SK-N-SH (cell line): ENCODE measurements at regions not wholly inside any gene's neighbourhood (a gene's known extent, or its start where the extent isn't known, plus 50 kb on each side); places are given as distances from the start of the nearest gene placed in this dataset.

Experiments used
- CTCF ChIA-PET: fragments of 300-600, 350-600 bp; formaldehyde crosslinking; extraction: SDS; loops from one replicate; lab custom pipeline; 2021; lab: Yijun Ruan, JAX
- POLR2A ChIA-PET: fragments of 350-600 bp; sonication (Branson Sonifier 250); formaldehyde crosslinking; extraction: SDS; loops from one replicate; lab custom pipeline; 2020; ENCODE audit warnings: antibody characterized with exemption, inconsistent platforms; lab: Yijun Ruan, JAX
- DNase-seq: peaks from one replicate; pipeline ENCODE4 v3.0.0; 2012
- H2AFZ ChIP-seq: fragments of 200-600 bp; sonication (generic); 2 replicates; pipeline ENCODE4 v1.8.1; 2016; ENCODE audit warnings: antibody characterized with exemption, mild to moderate bottlenecking, low read depth
- H3F3A ChIP-seq: fragments of 200-600 bp; sonication (generic); replicated peaks from 2 replicates; pipeline ENCODE3; 2016; ENCODE audit warnings: antibody characterized with exemption, mild to moderate bottlenecking; ENCODE audit not compliant: insufficient read depth
- H3K27ac ChIP-seq, 2 experiments: fragments of 200-500 bp in 1 of 2; fragments of 200-600 bp in 1 of 2; sonication (Bioruptor generic) in 1 of 2; sonication (generic), shearing (Covaris generic) in 1 of 2; 2 replicates each; pipeline versions ENCODE4 v1.5.1 to v1.6.1; 2014 to 2016; ENCODE audit warnings: low read depth in 2 of 2, inconsistent platforms in 1 of 2, low read length in 1 of 2, mild to moderate bottlenecking in 1 of 2, mixed read lengths in 1 of 2
- H3K27me3 ChIP-seq: fragments of 200-600 bp; sonication (generic), shearing (Covaris generic); 2 replicates; pipeline ENCODE4 v1.6.1; 2016; ENCODE audit warnings: mixed run types; ENCODE audit not compliant: insufficient read depth
- H3K36me3 ChIP-seq, 2 experiments: fragments of 200-500 bp in 1 of 2; fragments of 200-600 bp in 1 of 2; sonication (Bioruptor generic) in 1 of 2; sonication (generic) in 1 of 2; replicated peaks in 1 of 2; 2 replicates each; pipeline versions ENCODE3 to v1.5.1; 2014 to 2016; ENCODE audit warnings: low read length in 1 of 2, mild to moderate bottlenecking in 1 of 2; ENCODE audit not compliant: insufficient read depth in 2 of 2, control insufficient read depth in 1 of 2
- H3K4me1 ChIP-seq, 2 experiments: fragments of 200-500 bp in 1 of 2; fragments of 200-600 bp in 1 of 2; sonication (Bioruptor generic) in 1 of 2; sonication (generic), shearing (Covaris generic) in 1 of 2; 2 replicates each; pipeline versions ENCODE4 v1.5.1 to v1.6.1; 2014 to 2016; ENCODE audit warnings: low read depth in 1 of 2, low read length in 1 of 2, mixed run types in 1 of 2; ENCODE audit not compliant: insufficient read depth in 2 of 2, control insufficient read depth in 1 of 2
- H3K4me2 ChIP-seq: fragments of 200-600 bp; sonication (generic), shearing (Covaris generic); 2 replicates; pipeline ENCODE4 v1.6.1; 2017; ENCODE audit warnings: mixed run types
- H3K4me3 ChIP-seq, 2 experiments: fragments of 200-500 bp in 1 of 2; fragments of 200-600 bp in 1 of 2; sonication (Bioruptor generic) in 1 of 2; sonication (generic), shearing (Covaris generic) in 1 of 2; 2 replicates each; pipeline versions ENCODE4 v1.5.1 to v1.8.1; 2014 to 2016; ENCODE audit warnings: low read depth in 2 of 2, inconsistent platforms in 1 of 2, low read length in 1 of 2, mild to moderate bottlenecking in 1 of 2, mixed read lengths in 1 of 2, moderate library complexity in 1 of 2
- H3K79me2 ChIP-seq: fragments of 200-600 bp; sonication (generic); 2 replicates; pipeline ENCODE4 v1.8.1; 2017; ENCODE audit warnings: mild to moderate bottlenecking; ENCODE audit not compliant: insufficient read depth
- H3K9ac ChIP-seq: fragments of 200-600 bp; sonication (generic); 2 replicates; pipeline ENCODE4 v1.6.1; 2017; ENCODE audit warnings: mixed run types
- H3K9me2 ChIP-seq: fragments of 200-600 bp; sonication (generic); 2 replicates; pipeline ENCODE4 v1.6.1; 2017; ENCODE audit warnings: mixed run types
- H3K9me3 ChIP-seq: fragments of 200-600 bp; sonication (generic); 2 replicates; pipeline ENCODE4 v1.6.1; 2017; ENCODE audit warnings: mixed run types, mild to moderate bottlenecking, moderate library complexity
- H4K20me1 ChIP-seq: fragments of 200-600 bp; sonication (generic); 2 replicates; pipeline ENCODE4 v1.6.1; 2017; ENCODE audit warnings: mild to moderate bottlenecking, mixed run types; ENCODE audit not compliant: insufficient read depth
- EP300 ChIP-seq, 2 experiments: IDR thresholded peaks; 2 replicates each; pipeline versions ENCODE4 v1.4.0 to v1.6.1; 2012; ENCODE audit warnings: borderline replicate concordance in 1 of 2, low read depth in 1 of 2, low read length in 1 of 2
- EZH2phosphoT487 ChIP-seq: fragments of 200-600 bp; sonication (generic); IDR thresholded peaks from 2 replicates; pipeline ENCODE4 v1.6.1; 2017; ENCODE audit warnings: low read depth, mixed run types, mild to moderate bottlenecking, antibody characterized with exemption, moderate library complexity, borderline replicate concordance
- FOSL2 ChIP-seq: IDR thresholded peaks from 2 replicates; pipeline ENCODE4 v1.4.0; 2012; ENCODE audit warnings: low read depth, mild to moderate bottlenecking, moderate library complexity, borderline replicate concordance
- GATA2 ChIP-seq: sonication (generic); formaldehyde crosslinking; IDR thresholded peaks from 2 replicates; pipeline ENCODE4 v1.5.0; 2020; ENCODE audit warnings: mild to moderate bottlenecking, missing genetic modification reagents
- JUND ChIP-seq: IDR thresholded peaks from 2 replicates; pipeline ENCODE4 v1.4.0; 2012
- MXI1 ChIP-seq: IDR thresholded peaks from 2 replicates; pipeline ENCODE4 v1.6.1; 2012; ENCODE audit warnings: mild to moderate bottlenecking, low read depth, low read length, improper control_type of control experiment
- NFIC ChIP-seq: IDR thresholded peaks from 2 replicates; pipeline ENCODE4 v1.4.0; 2012; ENCODE audit warnings: borderline replicate concordance
- RCOR1 ChIP-seq: fragments of 150-350 bp; IDR thresholded peaks from 2 replicates; pipeline ENCODE4 v1.6.1; 2017; ENCODE audit warnings: antibody characterized with exemption, low read length
- TAF1 ChIP-seq: IDR thresholded peaks from 2 replicates; pipeline ENCODE4 v1.6.1; 2012; ENCODE audit warnings: low read depth, mild to moderate bottlenecking, low read length, moderate library complexity, borderline replicate concordance
- TEAD4 ChIP-seq: IDR thresholded peaks from 2 replicates; pipeline ENCODE4 v1.4.0; 2012; ENCODE audit warnings: mild to moderate bottlenecking, borderline replicate concordance; ENCODE audit not compliant: insufficient read depth
- WGBS: methylation state at CpG from one replicate; pipeline ENCODE4 v1.1.6; 2017; ENCODE audit warnings: low lambda C conversion rate; 5-methylcytosine and 5-hydroxymethylcytosine counted together
- TF ChIP-seq, protein P1 (sequence below): IDR thresholded peaks from 2 replicates; pipeline ENCODE4 v1.6.1; 2012; ENCODE audit warnings: mild to moderate bottlenecking, low read depth, low read length, moderate library complexity

GRCh38 chr4:136194962-136195361 is 1337.3 kb downstream of the PCDH18 start:
- Histone ChIP-seq H3K79me2 (no peaks in the 10 kb centered on the region), H3K27ac (no peak overlapping the region), H4K20me1 (no peaks in the 10 kb centered on the region), H3K4me2 (no peak overlapping the region), H3K9me3 (no peaks in the 10 kb centered on the region)
- no peak for TF ChIP-seq FOSL2
- no peak for TF ChIP-seq JUND
- no peak for TF ChIP-seq TEAD4
- no peak for TF ChIP-seq EP300 (IDR thresholded peaks at IDR 0.05; ENCODE audit: borderline replicate concordance in 1 of 2, low read depth in 1 of 2, low read length in 1 of 2)
- TF ChIP-seq TAF1, result no peak
- no peak for TF ChIP-seq EZH2phosphoT487
- no peak for TF ChIP-seq MXI1
- TF ChIP-seq, all 33 proteins: peak for 0
- H3K27me3 ChIP-seq, result no peaks in the 10 kb centered on the region
- CTCF ChIA-PET, result no interaction called here
- H3K36me3 ChIP-seq, result no peaks in the 10 kb centered on the region
- H3K4me3 ChIP-seq, result no peak overlapping the region
- no peaks in the 10 kb centered on the region for H3K4me1 ChIP-seq
- POLR2A ChIA-PET, result no interaction called here
- no peak overlapping the region for H3K9ac ChIP-seq
- H3F3A ChIP-seq, result no peaks in the 10 kb centered on the region
- no peak overlapping the region for H2AFZ ChIP-seq
- WGBS, result 53% methylated on average over 2 of the region's 2 CpGs
- H3K9me2 ChIP-seq, result no peaks in the 10 kb centered on the region
- no peak for DNase-seq

DNA sequence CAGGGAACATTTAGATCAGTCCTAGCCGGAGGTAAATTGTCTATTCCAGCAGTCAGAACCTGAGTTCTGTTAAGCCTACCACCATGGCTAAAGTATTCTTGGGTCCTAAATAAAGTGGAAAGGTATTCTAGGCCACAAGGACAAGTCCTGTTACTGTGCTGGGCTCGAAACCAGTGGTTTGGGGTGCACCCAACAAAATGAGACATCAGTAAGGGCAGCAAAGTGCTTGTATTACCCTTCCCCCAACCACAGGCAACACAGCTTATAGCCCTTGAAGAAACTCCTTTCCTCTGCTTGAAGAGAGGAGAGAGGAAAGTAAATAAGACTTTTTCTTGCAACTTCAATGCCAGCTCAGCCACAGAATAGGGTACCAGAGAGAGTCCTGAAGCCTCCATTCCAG is 1345.6 kb downstream of the PCDH18 start:
- Histone ChIP-seq H3K79me2 (no peaks in the 10 kb centered on the region), H2AFZ (no peak overlapping the region), H3K9ac (no peak overlapping the region), H4K20me1 (no peaks in the 10 kb centered on the region), H3K27ac (no peak overlapping the region), H3K9me2 (no peaks in the 10 kb centered on the region), H3K27me3 (no peaks in the 10 kb centered on the region), H3K9me3 (no peaks in the 10 kb centered on the region; the same call in 1 of the 2 replicates), H3K4me1 (no peaks in the 10 kb centered on the region), H3F3A (no peaks in the 10 kb centered on the region), H3K36me3 (no peaks in the 10 kb centered on the region), H3K4me3 (no peak overlapping the region), H3K4me2 (no peak overlapping the region)
- 56% methylated on average over 1 of the region's 2 CpGs for WGBS
- DNase-seq, result no peak
- POLR2A ChIA-PET, result no interaction called here
- CTCF ChIA-PET, result no interaction called here
- TF ChIP-seq MXI1, result no peak
- TF ChIP-seq GATA2 (CRISPR knock-in tag), result no peak
- TF ChIP-seq RCOR1, result no peak
- TF ChIP-seq NFIC, result no peak
- TF ChIP-seq FOSL2, result no peak
- TF ChIP-seq, protein P1, sequence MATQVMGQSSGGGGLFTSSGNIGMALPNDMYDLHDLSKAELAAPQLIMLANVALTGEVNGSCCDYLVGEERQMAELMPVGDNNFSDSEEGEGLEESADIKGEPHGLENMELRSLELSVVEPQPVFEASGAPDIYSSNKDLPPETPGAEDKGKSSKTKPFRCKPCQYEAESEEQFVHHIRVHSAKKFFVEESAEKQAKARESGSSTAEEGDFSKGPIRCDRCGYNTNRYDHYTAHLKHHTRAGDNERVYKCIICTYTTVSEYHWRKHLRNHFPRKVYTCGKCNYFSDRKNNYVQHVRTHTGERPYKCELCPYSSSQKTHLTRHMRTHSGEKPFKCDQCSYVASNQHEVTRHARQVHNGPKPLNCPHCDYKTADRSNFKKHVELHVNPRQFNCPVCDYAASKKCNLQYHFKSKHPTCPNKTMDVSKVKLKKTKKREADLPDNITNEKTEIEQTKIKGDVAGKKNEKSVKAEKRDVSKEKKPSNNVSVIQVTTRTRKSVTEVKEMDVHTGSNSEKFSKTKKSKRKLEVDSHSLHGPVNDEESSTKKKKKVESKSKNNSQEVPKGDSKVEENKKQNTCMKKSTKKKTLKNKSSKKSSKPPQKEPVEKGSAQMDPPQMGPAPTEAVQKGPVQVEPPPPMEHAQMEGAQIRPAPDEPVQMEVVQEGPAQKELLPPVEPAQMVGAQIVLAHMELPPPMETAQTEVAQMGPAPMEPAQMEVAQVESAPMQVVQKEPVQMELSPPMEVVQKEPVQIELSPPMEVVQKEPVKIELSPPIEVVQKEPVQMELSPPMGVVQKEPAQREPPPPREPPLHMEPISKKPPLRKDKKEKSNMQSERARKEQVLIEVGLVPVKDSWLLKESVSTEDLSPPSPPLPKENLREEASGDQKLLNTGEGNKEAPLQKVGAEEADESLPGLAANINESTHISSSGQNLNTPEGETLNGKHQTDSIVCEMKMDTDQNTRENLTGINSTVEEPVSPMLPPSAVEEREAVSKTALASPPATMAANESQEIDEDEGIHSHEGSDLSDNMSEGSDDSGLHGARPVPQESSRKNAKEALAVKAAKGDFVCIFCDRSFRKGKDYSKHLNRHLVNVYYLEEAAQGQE, result no peak
